ENCODE measurements at regions not wholly inside any gene's neighbourhood (a gene's known extent, or its start where the extent isn't known, plus 50 kb on each side); places are given as distances from the start of the nearest gene placed in this dataset.
"Not testable (repeated sequence)": the region's sequence is repeated elsewhere in the genome, so short reads cannot be mapped to it uniquely, and the experiment has no call there.

DNA sequence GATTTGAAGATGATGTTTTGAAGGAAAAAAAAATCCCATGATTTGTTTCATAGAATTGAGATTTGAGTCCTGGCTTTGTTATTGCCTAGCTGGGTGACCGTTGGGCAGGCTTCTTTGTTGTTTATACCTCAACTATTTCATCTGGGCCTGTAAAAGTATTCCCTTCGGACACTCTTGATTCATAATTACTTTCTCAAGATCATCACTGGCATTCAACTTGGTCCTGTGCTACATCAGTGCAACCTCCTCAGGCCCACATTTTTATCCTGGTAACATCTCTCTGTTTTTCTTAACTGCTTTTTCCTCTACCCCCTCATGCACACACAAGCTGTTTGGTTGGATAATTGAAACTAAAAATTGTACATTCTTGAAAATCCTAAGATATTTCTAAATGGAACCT is 67.5 kb upstream of the P3H2 start:
- no peaks in the 10 kb centered on the region for H3K4me1 Mint-ChIP-seq (ENCODE audit: low read depth)
- H3K36me3 Mint-ChIP-seq (ENCODE audit: low read depth) = no peaks in the 10 kb centered on the region
- H3K4me3 Mint-ChIP-seq = no peak overlapping the region
- ChIA-PET POLR2A (no interaction called here), CTCF (no interaction called here)
- no peaks in the 10 kb centered on the region for H3K9me3 Mint-ChIP-seq (ENCODE audit: insufficient read depth)
- H3K27me3 Mint-ChIP-seq (ENCODE audit: low read depth) = no peaks in the 10 kb centered on the region
- no peak overlapping the region for H3K27ac Mint-ChIP-seq
- DNase-seq (no peak), ATAC-seq (no peak)

DNA sequence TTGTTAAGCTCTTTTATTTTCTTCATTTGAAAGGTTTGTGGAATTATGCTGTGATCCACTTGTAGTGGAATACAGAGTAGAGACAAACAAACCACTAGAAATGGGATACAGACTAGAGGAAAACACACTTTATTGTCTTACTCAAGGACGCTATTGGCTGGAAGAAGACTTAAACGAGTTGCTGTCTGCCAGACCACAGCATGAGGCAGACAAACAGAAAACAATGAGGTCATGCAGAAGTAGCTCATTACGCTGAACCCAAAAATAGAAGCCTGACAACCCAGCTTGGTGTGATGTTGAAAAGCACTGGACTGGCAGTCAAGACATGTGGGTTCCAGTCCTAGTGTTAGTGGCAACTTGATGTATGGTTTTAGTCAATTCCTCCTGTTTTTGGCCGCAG is 62.4 kb upstream of the P3H2 start:
- Mint-ChIP-seq H3K9me3 (ENCODE audit: insufficient read depth) (no peaks in the 10 kb centered on the region), H3K27me3 (ENCODE audit: low read depth) (no peaks in the 10 kb centered on the region), H3K4me1 (ENCODE audit: low read depth) (no peaks in the 10 kb centered on the region), H3K27ac (no peak overlapping the region), H3K36me3 (ENCODE audit: low read depth) (no peaks in the 10 kb centered on the region), H3K4me3 (no peak overlapping the region)
- POLR2A ChIA-PET = no interaction called here
- ATAC-seq (no peak), DNase-seq (no peak)
- CTCF ChIA-PET = interaction anchor here (0.9 kb wide), 1 partner anchor 222 kb away, joined by 3 read pairs; no protein-coding TSS in a partner anchor

DNA sequence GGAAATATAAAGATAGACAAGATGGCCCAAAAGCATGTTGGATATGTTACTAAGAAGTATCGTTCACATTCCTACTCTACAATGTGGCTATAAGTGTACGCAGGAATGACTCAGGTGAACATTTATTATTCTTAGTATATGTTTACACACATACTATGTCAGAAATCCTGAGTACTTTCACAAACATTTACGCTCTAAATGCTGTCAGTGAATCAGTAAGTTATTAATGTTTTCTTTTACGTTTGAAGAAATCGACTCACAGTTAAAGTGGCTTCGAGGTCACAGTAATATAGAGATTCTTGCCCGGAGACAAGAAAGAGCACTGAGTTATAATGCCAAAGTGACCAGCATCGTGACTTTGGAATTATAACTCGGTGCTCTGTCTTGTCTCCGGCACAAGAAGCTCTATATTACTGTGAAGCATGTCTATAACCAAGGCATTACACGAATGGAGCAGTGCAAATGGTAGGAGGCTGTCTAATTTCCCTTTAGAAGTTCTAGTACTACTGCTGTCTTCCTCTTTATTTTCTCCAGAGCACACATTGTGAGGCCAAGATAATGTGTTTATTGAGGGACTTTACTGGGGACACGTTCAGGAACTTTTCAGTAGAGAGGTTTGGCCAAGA is 61.8 kb upstream of the P3H2 start:
- POLR2A ChIA-PET = no interaction called here
- Mint-ChIP-seq H3K4me1 (ENCODE audit: low read depth) (no peaks in the 10 kb centered on the region), H3K27ac (no peak overlapping the region), H3K9me3 (ENCODE audit: insufficient read depth) (no peaks in the 10 kb centered on the region), H3K36me3 (ENCODE audit: low read depth) (no peaks in the 10 kb centered on the region), H3K4me3 (no peak overlapping the region), H3K27me3 (ENCODE audit: low read depth) (no peaks in the 10 kb centered on the region)
- CTCF ChIA-PET = interaction anchor here (0.9 kb wide), 1 partner anchor 221 kb away, joined by 3 read pairs; no protein-coding TSS in a partner anchor
- DNase-seq (no peak), ATAC-seq (no peak)

DNA sequence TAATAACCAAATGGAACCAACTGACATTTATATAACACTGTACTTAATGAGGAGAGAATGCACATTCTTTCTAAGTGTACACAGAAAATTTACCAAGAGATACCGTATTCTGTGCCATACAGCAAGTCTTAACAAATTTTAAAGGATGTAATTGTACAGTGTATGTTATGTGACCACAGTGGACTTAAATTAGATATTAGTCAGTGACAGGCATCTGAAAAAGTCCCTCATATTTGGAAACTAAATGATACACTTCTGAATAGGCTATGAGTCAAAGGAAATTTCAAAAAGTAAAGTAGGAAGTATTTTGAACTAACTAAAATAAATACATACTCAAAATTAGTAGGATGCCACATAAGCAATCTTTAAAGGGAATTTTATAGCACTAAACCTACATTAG is 59.6 kb upstream of the P3H2 start:
- peaks cover 4% of the 10 kb centered on the region for H3K27me3 Mint-ChIP-seq (ENCODE audit: low read depth)
- no peak for DNase-seq
- H3K27ac Mint-ChIP-seq = no peak overlapping the region
- H3K36me3 Mint-ChIP-seq (ENCODE audit: low read depth) = no peaks in the 10 kb centered on the region
- CTCF ChIA-PET = no interaction called here
- ATAC-seq = no peak
- no peak overlapping the region for H3K4me3 Mint-ChIP-seq
- H3K4me1 Mint-ChIP-seq (ENCODE audit: low read depth) = peaks cover 3% of the 10 kb centered on the region
- H3K9me3 Mint-ChIP-seq (ENCODE audit: insufficient read depth) = no peaks in the 10 kb centered on the region
- POLR2A ChIA-PET = no interaction called here

DNA sequence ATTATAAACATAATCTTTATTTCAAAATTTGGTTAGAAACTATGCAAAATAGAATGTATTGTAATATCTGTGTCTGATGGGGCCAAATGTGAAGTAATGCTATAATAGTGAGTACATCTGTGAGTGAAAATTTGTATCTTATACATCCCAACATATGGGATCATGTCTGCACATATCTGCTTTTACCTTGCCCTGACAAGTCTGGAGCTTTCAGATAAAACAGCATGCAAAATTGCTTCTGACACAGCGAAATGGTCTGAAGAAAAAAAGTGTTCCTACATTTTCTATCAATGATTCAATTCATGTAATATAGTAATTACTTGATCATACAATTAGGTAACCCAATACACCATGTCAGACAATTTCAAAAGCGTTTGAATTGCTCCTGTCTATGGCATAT is 58.1 kb upstream of the P3H2 start:
- CTCF ChIA-PET = no interaction called here
- no peaks in the 10 kb centered on the region for H3K36me3 Mint-ChIP-seq (ENCODE audit: low read depth)
- POLR2A ChIA-PET = interaction anchor here (0.7 kb wide), 1 partner anchor 26 kb away, joined by 5 read pairs; no protein-coding TSS in a partner anchor
- no peak overlapping the region for H3K27ac Mint-ChIP-seq
- H3K4me3 Mint-ChIP-seq = no peak overlapping the region
- peaks cover 8% of the 10 kb centered on the region for H3K27me3 Mint-ChIP-seq (ENCODE audit: low read depth)
- H3K9me3 Mint-ChIP-seq (ENCODE audit: insufficient read depth) = no peaks in the 10 kb centered on the region
- H3K4me1 Mint-ChIP-seq (ENCODE audit: low read depth) = peaks cover 3% of the 10 kb centered on the region
- ATAC-seq = no peak
- DNase-seq = no peak

DNA sequence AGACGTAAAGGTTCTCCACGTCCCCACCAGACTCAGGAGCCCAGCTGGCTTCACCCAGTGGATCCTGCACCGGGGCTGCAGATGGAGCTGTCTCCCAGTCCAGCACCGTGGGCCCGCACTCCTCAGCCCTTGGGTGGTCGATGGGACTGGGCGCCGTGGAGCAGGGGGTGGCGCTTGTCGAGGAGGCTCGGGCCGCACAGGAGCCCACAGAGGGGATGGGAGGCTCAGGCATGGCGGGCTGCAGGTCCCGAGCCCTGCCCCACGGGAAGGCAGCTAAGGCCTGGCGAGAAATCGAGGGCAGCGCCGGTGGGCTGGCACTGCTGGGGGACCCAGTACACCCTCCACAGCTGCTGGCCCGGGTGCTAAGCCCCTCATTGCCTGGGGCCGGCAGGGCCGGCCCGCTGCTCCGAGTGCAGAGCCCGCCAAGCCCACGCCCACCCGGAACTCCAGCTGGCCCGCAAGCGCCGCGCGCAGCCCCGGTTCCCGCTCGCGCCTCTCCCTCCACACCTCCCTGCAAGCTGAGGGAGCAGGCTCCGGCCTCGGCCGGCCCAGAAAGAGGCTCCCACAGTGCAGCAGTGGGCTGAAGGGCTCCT is 56.3 kb upstream of the P3H2 start:
- CTCF ChIA-PET, POLR2A ChIA-PET, H3K4me3 Mint-ChIP-seq: not testable (repeated sequence)

DNA sequence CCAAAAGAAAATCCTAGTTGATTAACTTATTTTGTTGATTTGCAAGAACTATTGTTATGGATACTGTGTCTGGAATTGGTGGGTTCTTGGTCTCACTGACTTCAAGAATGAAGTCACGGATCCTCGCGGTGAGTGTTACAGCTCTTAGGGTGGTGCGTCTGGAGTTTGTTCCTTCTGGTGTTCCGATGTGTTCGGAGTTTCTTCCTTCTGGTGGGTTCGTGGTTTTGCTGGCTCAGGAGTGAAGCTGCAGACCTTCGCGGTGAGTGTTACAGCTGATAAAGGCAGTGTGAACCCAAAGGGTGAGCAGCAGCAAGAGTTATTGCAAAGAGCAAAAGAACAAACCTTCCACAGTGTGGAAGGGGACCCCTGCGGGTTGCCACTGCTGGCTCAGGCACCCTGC is 55.4 kb upstream of the P3H2 start:
- DNase-seq; POLR2A ChIA-PET; H3K4me1 Mint-ChIP-seq (ENCODE audit: low read depth): not testable (repeated sequence)

More for the DNA sequence above, 56.3 kb upstream of the P3H2 start:
- H3K27me3 Mint-ChIP-seq (ENCODE audit: low read depth); H3K27ac Mint-ChIP-seq; H3K9me3 Mint-ChIP-seq (ENCODE audit: insufficient read depth); DNase-seq; ATAC-seq; H3K4me1 Mint-ChIP-seq (ENCODE audit: low read depth); H3K36me3 Mint-ChIP-seq (ENCODE audit: low read depth): not testable (repeated sequence)

DNA sequence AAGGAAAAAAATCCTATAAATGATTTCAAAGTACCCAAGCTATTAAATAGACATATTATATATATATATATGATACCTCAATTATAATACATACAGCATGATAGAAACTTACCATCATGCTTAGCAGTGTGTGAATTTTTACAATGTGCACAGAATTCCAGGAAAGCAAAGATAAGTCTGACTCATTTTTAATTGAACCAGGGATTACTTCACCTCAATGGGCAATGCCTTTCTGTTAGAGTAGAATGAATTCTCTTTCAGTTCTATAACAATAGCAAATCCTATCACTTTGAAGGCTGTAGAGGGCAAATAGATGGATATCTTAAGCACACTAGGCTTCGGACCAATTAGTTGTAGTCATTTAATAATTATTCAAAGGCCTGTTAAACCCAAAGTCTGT is 54.8 kb upstream of the P3H2 start:
- Mint-ChIP-seq H3K27ac (no peak overlapping the region), H3K36me3 (ENCODE audit: low read depth) (no peaks in the 10 kb centered on the region), H3K27me3 (ENCODE audit: low read depth) (peaks cover 8% of the 10 kb centered on the region), H3K9me3 (ENCODE audit: insufficient read depth) (no peaks in the 10 kb centered on the region), H3K4me3 (no peak overlapping the region), H3K4me1 (ENCODE audit: low read depth) (peaks cover 3% of the 10 kb centered on the region)
- ATAC-seq (no peak), DNase-seq (no peak)
- POLR2A ChIA-PET = no interaction called here
- CTCF ChIA-PET = interaction anchor here (1.4 kb wide), 1 partner anchor 208 kb away, joined by 3 read pairs; no protein-coding TSS in a partner anchor

More for the DNA sequence above, 55.4 kb upstream of the P3H2 start:
- CTCF ChIA-PET = interaction anchor here (1.4 kb wide), 1 partner anchor 209 kb away, joined by 3 read pairs; no protein-coding TSS in a partner anchor
- H3K9me3 Mint-ChIP-seq (ENCODE audit: insufficient read depth); H3K27me3 Mint-ChIP-seq (ENCODE audit: low read depth); H3K36me3 Mint-ChIP-seq (ENCODE audit: low read depth); ATAC-seq; H3K4me3 Mint-ChIP-seq; H3K27ac Mint-ChIP-seq: not testable (repeated sequence)

DNA sequence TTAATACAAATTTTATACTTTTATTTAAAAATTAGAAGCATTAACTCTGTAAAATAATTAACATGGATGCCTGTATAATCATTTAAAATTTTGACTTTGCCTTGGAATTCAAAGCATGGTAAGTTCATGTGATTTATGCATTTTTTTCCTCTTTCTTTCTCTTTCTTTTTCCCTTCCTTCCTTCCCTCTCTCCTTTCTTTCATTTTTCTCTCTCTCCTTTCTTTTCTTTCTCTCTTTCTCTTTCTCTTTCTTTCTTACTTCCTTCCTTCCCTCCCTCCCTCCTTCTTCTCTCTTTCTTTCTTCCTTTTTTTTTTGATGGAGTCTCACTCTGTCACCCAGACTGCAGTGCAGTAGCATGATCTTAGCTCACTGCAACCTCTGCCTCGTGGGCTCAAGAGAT is 53.8 kb upstream of the P3H2 start:
- ChIA-PET POLR2A (no interaction called here), CTCF (no interaction called here)
- Mint-ChIP-seq H3K27ac (no peak overlapping the region), H3K4me1 (ENCODE audit: low read depth) (peaks cover 9% of the 10 kb centered on the region), H3K9me3 (ENCODE audit: insufficient read depth) (no peaks in the 10 kb centered on the region), H3K36me3 (ENCODE audit: low read depth) (no peaks in the 10 kb centered on the region), H3K27me3 (ENCODE audit: low read depth) (peaks cover 8% of the 10 kb centered on the region), H3K4me3 (no peak overlapping the region)
- DNase-seq (no peak), ATAC-seq (no peak)

DNA sequence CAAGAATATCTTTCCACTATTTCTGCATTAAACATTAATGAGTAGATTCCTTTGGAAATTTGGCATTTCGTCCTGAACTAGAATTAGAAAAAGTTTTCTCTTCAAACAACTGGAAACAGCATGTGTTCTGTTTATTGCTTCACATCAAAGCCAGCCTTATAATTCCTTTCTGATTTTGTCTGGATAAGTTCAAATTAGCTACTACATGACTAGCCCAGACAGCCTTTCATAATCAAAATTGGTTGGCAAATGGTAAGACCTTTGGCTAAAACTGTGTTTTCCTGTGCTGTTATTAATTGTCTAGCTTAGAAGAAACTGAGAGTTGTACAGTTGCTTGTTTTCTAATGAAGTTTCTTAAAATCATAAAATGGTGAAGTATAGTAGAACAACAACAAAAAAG is 52.7 kb upstream of the P3H2 start:
- Mint-ChIP-seq H3K9me3 (ENCODE audit: insufficient read depth) (no peaks in the 10 kb centered on the region), H3K4me3 (no peak overlapping the region), H3K36me3 (ENCODE audit: low read depth) (no peaks in the 10 kb centered on the region), H3K4me1 (ENCODE audit: low read depth) (peaks cover 13% of the 10 kb centered on the region), H3K27me3 (ENCODE audit: low read depth) (peaks cover 8% of the 10 kb centered on the region), H3K27ac (no peak overlapping the region)
- no peak for DNase-seq
- no peak for ATAC-seq
- POLR2A ChIA-PET = no interaction called here
- CTCF ChIA-PET = no interaction called here

DNA sequence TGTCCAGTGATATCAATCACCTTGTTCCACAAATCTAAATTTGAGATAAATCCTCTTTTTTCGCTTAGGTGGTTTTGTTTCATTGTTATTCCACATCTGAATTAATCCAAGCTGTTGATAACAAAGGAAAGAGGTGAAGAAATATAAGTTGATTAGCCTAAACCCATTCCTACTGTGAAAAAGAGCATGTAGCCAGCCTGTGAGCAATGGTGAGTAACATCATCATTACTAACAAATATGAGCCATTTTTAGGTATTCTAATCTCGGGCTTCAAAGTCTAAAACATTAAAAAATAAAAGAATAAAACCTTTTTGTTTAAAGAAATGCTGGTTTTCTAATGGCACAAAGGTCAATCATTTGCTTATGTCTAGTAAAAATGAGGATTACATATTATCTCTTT is 52.1 kb upstream of the P3H2 start:
- ATAC-seq (no peak), DNase-seq (no peak)
- Mint-ChIP-seq H3K27me3 (ENCODE audit: low read depth) (peaks cover 8% of the 10 kb centered on the region), H3K9me3 (ENCODE audit: insufficient read depth) (no peaks in the 10 kb centered on the region), H3K36me3 (ENCODE audit: low read depth) (no peaks in the 10 kb centered on the region), H3K4me3 (no peak overlapping the region), H3K4me1 (ENCODE audit: low read depth) (peaks cover 13% of the 10 kb centered on the region), H3K27ac (no peak overlapping the region)
- CTCF ChIA-PET = no interaction called here
- POLR2A ChIA-PET = no interaction called here

All from activated CD8-positive, alpha-beta T cell treated with anti-CD3 and anti-CD28 coated beads, Interleukin-2, amount 10 ng/mL, durations not matched to agents 7 days and 5 days (primary cell).